ENCODE measurements at regions not wholly inside any gene's neighbourhood (a gene's known extent, or its start where the extent isn't known, plus 50 kb on each side); places are given as distances from the start of the nearest gene placed in this dataset.

- no peak for DNase-seq
These were observed 328.0 kb downstream of the RAPGEF2 start for GRCh38 chr4:159430896-159431295.

GRCh38 chr4:159432436-159432835 is 329.6 kb downstream of the RAPGEF2 start:
- no peak for DNase-seq
- TF ChIP-seq GATA1 (IDR thresholded peaks at IDR 0.05; ENCODE audit: low read depth, low read length) = no peak
- no peak for TF ChIP-seq POLR2A (IDR thresholded peaks at IDR 0.05; ENCODE audit: low read length)

More at GRCh38 chr4:159430896-159431295, 328.0 kb downstream of the RAPGEF2 start:
- no peak for TF ChIP-seq POLR2A (IDR thresholded peaks at IDR 0.05; ENCODE audit: low read length)
- TF ChIP-seq GATA1 (IDR thresholded peaks at IDR 0.05; ENCODE audit: low read depth, low read length) = no peak

GRCh38 chr4:159433337-159433736 is 330.5 kb downstream of the RAPGEF2 start:
- no peak for TF ChIP-seq POLR2A (IDR thresholded peaks at IDR 0.05; ENCODE audit: low read length)
- TF ChIP-seq GATA1 (IDR thresholded peaks at IDR 0.05; ENCODE audit: low read depth, low read length) = no peak
- no peak for DNase-seq

- TF ChIP-seq GATA1 (IDR thresholded peaks at IDR 0.05; ENCODE audit: low read depth, low read length) = no peak
- TF ChIP-seq POLR2A (IDR thresholded peaks at IDR 0.05; ENCODE audit: low read length) = no peak
- DNase-seq = no peak
These were observed 331.4 kb downstream of the RAPGEF2 start for GRCh38 chr4:159434114-159434870.

- TF ChIP-seq GATA1 (IDR thresholded peaks at IDR 0.05; ENCODE audit: low read depth, low read length) (no peak), POLR2A (IDR thresholded peaks at IDR 0.05; ENCODE audit: low read length) (no peak)
- DNase-seq = no peak
These were observed 332.0 kb downstream of the RAPGEF2 start for GRCh38 chr4:159434871-159435241.

- DNase-seq = no peak
- TF ChIP-seq POLR2A (IDR thresholded peaks at IDR 0.05; ENCODE audit: low read length) (no peak), GATA1 (IDR thresholded peaks at IDR 0.05; ENCODE audit: low read depth, low read length) (no peak)
These were observed 332.7 kb downstream of the RAPGEF2 start for GRCh38 chr4:159435561-159436023.

- DNase-seq = no peak
- TF ChIP-seq GATA1 (IDR thresholded peaks at IDR 0.05; ENCODE audit: low read depth, low read length) (no peak), POLR2A (IDR thresholded peaks at IDR 0.05; ENCODE audit: low read length) (no peak)
These were observed 341.1 kb downstream of the RAPGEF2 start for GRCh38 chr4:159443975-159444374.

- TF ChIP-seq POLR2A (IDR thresholded peaks at IDR 0.05; ENCODE audit: low read length) = no peak
- no peak for DNase-seq
These were observed 341.8 kb downstream of the RAPGEF2 start for GRCh38 chr4:159444678-159445077.

- no peak for DNase-seq
- no peak for TF ChIP-seq POLR2A (IDR thresholded peaks at IDR 0.05; ENCODE audit: low read length)
- TF ChIP-seq GATA1 (IDR thresholded peaks at IDR 0.05; ENCODE audit: low read depth, low read length) = no peak
These were observed 342.8 kb downstream of the RAPGEF2 start for GRCh38 chr4:159445692-159446091.

- TF ChIP-seq POLR2A (IDR thresholded peaks at IDR 0.05; ENCODE audit: low read length) (no peak), GATA1 (IDR thresholded peaks at IDR 0.05; ENCODE audit: low read depth, low read length) (no peak)
These were observed 343.5 kb downstream of the RAPGEF2 start for GRCh38 chr4:159446266-159446976.

GRCh38 chr4:159447296-159447695 is 344.4 kb downstream of the RAPGEF2 start:
- no peak for DNase-seq
- TF ChIP-seq GATA1 (IDR thresholded peaks at IDR 0.05; ENCODE audit: low read depth, low read length) (no peak), POLR2A (IDR thresholded peaks at IDR 0.05; ENCODE audit: low read length) (no peak)

More at GRCh38 chr4:159446266-159446976, 343.5 kb downstream of the RAPGEF2 start:
- peak; percentile 57 to 70 for DNase-seq

- TF ChIP-seq POLR2A (IDR thresholded peaks at IDR 0.05; ENCODE audit: low read length) (no peak), GATA1 (IDR thresholded peaks at IDR 0.05; ENCODE audit: low read depth, low read length) (no peak)
- DNase-seq = no peak
These were observed 348.1 kb downstream of the RAPGEF2 start for GRCh38 chr4:159451006-159451405.

GRCh38 chr4:159455675-159456237 is 352.9 kb downstream of the RAPGEF2 start:
- TF ChIP-seq POLR2A (IDR thresholded peaks at IDR 0.05; ENCODE audit: low read length) (no peak), GATA1 (IDR thresholded peaks at IDR 0.05; ENCODE audit: low read depth, low read length) (no peak)
- peak; percentile 40 to 56 for DNase-seq

- no peak for DNase-seq
- TF ChIP-seq GATA1 (IDR thresholded peaks at IDR 0.05; ENCODE audit: low read depth, low read length) (no peak), POLR2A (IDR thresholded peaks at IDR 0.05; ENCODE audit: low read length) (no peak)
These were observed 357.5 kb downstream of the RAPGEF2 start for GRCh38 chr4:159460371-159460770.

Data from erythroblast (primary cell).